ENCODE measurements at regions not wholly inside any gene's neighbourhood (a gene's known extent, or its start where the extent isn't known, plus 50 kb on each side); places are given as distances from the start of the nearest gene placed in this dataset.

GRCh38 chr7:97499204-97499603 is 232.7 kb upstream of the TAC1 start:
- CTCF ChIA-PET: interaction anchor here (0.9 to 2.1 kb wide), 14 partner anchors 8 to 1562 kb away, joined by 3 to 35 read pairs (median 4); no protein-coding TSS in a partner anchor
- in situ Hi-C loops (cut with MboI): no loop called here
- TF ChIP-seq TCF7 (IDR thresholded peaks at IDR 0.05; ENCODE audit: borderline replicate concordance) (no peak), NFYA (IDR thresholded peaks at IDR 0.05; ENCODE audit: borderline replicate concordance, low read depth, low read length) (no peak), SMC3 (IDR thresholded peaks at IDR 0.05; ENCODE audit: borderline replicate concordance, low read length) (peak; percentile 79), SREBF2 (IDR thresholded peaks at IDR 0.05; ENCODE audit: low read length) (no peak), E4F1 (IDR thresholded peaks at IDR 0.05; ENCODE audit: borderline replicate concordance, partially characterized antibody) (no peak), IKZF2 (IDR thresholded peaks at IDR 0.05) (no peak), DPF2 (IDR thresholded peaks at IDR 0.05) (no peak), EZH2 (IDR thresholded peaks at IDR 0.05; ENCODE audit: borderline replicate concordance, control insufficient read depth, low read depth, low read length) (no peak), RCOR1 (conservative IDR thresholded peaks at IDR 0.05; ENCODE audit: low read depth, low read length) (no peak), PAX8 (IDR thresholded peaks at IDR 0.05) (no peak), RAD21 (IDR thresholded peaks at IDR 0.05; ENCODE audit: insufficient read depth, low read depth, low read length) (peak; percentile 62), ATF3 (IDR thresholded peaks at IDR 0.05; ENCODE audit: borderline replicate concordance, extremely low read depth, low read depth, low read length) (no peak), MLLT1 (IDR thresholded peaks at IDR 0.05) (no peak), HDGF (IDR thresholded peaks at IDR 0.05) (no peak), POLR2AphosphoS2 (IDR thresholded peaks at IDR 0.05; ENCODE audit: low read depth, low read length) (no peak), LARP7 (IDR thresholded peaks at IDR 0.05) (no peak), CTCF (IDR thresholded peaks at IDR 0.05 in 2 of 3, conservative IDR thresholded peaks at IDR 0.05 in 1 of 3; ENCODE audit: control insufficient read depth in 2 of 3, extremely low read depth in 1 of 3, insufficient read depth in 1 of 3, low read depth in 3 of 3, low read length in 3 of 3) (peak; percentile 61 to 76 (median 61); a peak in 5 of 6 replicates), IRF4 (IDR thresholded peaks at IDR 0.05; ENCODE audit: low read depth, low read length) (no peak), SUPT20H (IDR thresholded peaks at IDR 0.05; ENCODE audit: borderline replicate concordance, control insufficient read depth, low read depth, low read length) (no peak), TBL1XR1 (IDR thresholded peaks at IDR 0.05; ENCODE audit: low read depth, low read length) (no peak)

More at GRCh38 chr7:97499204-97499603, 232.7 kb upstream of the TAC1 start:
- RAD21 ChIA-PET (ENCODE audit: unreplicated experiment): interaction anchor here (0.5 to 1.3 kb wide), 8 partner anchors 101 to 515 kb away, joined by 3 to 8 read pairs (median 6); no protein-coding TSS in a partner anchor
- Histone ChIP-seq H3K9ac (ENCODE audit: control insufficient read depth, insufficient read depth, low read length) (no peak overlapping the region), H3K9me3 (replicated peaks; ENCODE audit: control insufficient read depth, insufficient read depth, low read length) (no peaks in the 10 kb centered on the region), H3K27ac (ENCODE audit: control insufficient read depth, insufficient read depth) (no peak overlapping the region), H4K20me1 (ENCODE audit: control insufficient read depth, insufficient read depth) (no peaks in the 10 kb centered on the region), H3K4me1 (ENCODE audit: control insufficient read depth, insufficient read depth, low read length) (no peaks in the 10 kb centered on the region), H2AFZ (ENCODE audit: control insufficient read depth, low read depth, low read length) (no peak overlapping the region), H3K27me3 (replicated peaks in 1 of 2; ENCODE audit: control insufficient read depth in 2 of 2, insufficient read depth in 2 of 2, low read length in 1 of 2) (no peaks in the 10 kb centered on the region), H3K36me3 (ENCODE audit: control insufficient read depth in 2 of 2, insufficient read depth in 2 of 2, low read length in 1 of 2) (no peaks in the 10 kb centered on the region), H3K4me2 (ENCODE audit: control insufficient read depth, insufficient read depth) (no peak overlapping the region), H3K79me2 (ENCODE audit: control insufficient read depth, insufficient read depth, low read length) (no peaks in the 10 kb centered on the region), H3K4me3 (no peak overlapping the region)
- FAIRE-seq (peak; percentile 77), ATAC-seq (peak; percentile 86), DNase-seq (ENCODE audit: low read depth, low spot score) (no peak)
- intact Hi-C loops (cut with micrococcal nuclease; ENCODE audit: unreplicated experiment): loop anchor here (1.0 to 5.0 kb wide), 3 partner anchors 336 to 397 kb away; no protein-coding TSS in a partner anchor
- 0% methylated on average over 1 of the region's 1 CpG for WGBS (ENCODE audit: insufficient coverage, insufficient replicate concordance, low lambda C conversion rate, missing lambda C conversion rate)
- BruUV-seq (replicated peaks): no TSS peak
- SMC1A ChIA-PET (ENCODE audit: uncharacterized antibody, unreplicated experiment): interaction anchor here (0.6 to 1.5 kb wide), 13 partner anchors 14 to 527 kb away, joined by 3 to 10 read pairs (median 3); no protein-coding TSS in a partner anchor
- POLR2A ChIA-PET: no interaction called here

Data from GM12878 (cell line).